GM12875 (cell line): ENCODE measurements at regions not wholly inside any gene's neighbourhood (a gene's known extent, or its start where the extent isn't known, plus 50 kb on each side); places are given as distances from the start of the nearest gene placed in this dataset.

ENCODE experiments used
- H3K4me3 ChIP-seq: one replicate; pipeline ENCODE4 v1.5.1; 2011; ENCODE audit warnings: low read depth, low read length, control low read depth
- CTCF ChIP-seq: IDR thresholded peaks from 2 replicates; pipeline ENCODE4 v1.5.1; 2011; ENCODE audit warnings: low read depth, mild to moderate bottlenecking, control low read depth, inconsistent platforms, low read length, moderate library complexity, borderline replicate concordance; ENCODE audit not compliant: insufficient read depth

GRCh38 chr6:105851606-105852005, 234.5 kb upstream of the PRDM1 start:
- H3K4me3 ChIP-seq, result no peak overlapping the region
- no peak for TF ChIP-seq CTCF

- no peak for TF ChIP-seq CTCF
- H3K4me3 ChIP-seq, result no peak overlapping the region
These were observed 235.0 kb upstream of the PRDM1 start for GRCh38 chr6:105851113-105851580.

- no peak overlapping the region for H3K4me3 ChIP-seq
- TF ChIP-seq CTCF, result no peak
These were observed 235.6 kb upstream of the PRDM1 start for GRCh38 chr6:105850261-105851112.

- no peak overlapping the region for H3K4me3 ChIP-seq
- no peak for TF ChIP-seq CTCF
These were observed 236.4 kb upstream of the PRDM1 start for GRCh38 chr6:105849746-105850145.

GRCh38 chr6:105847433-105847832, 238.7 kb upstream of the PRDM1 start:
- H3K4me3 ChIP-seq, result no peak overlapping the region
- no peak for TF ChIP-seq CTCF

GRCh38 chr6:105844275-105844883, 241.8 kb upstream of the PRDM1 start:
- no peak for TF ChIP-seq CTCF
- H3K4me3 ChIP-seq, result no peak overlapping the region

GRCh38 chr6:105839266-105839665, 246.9 kb upstream of the PRDM1 start:
- H3K4me3 ChIP-seq, result no peak overlapping the region
- TF ChIP-seq CTCF, result no peak
